BLaER1 treated with 17β-estradiol and CSF1 and Interleukin-3, amounts not matched to agents 10 nM and 100 nM (cell line): ENCODE measurements at regions not wholly inside any gene's neighbourhood (a gene's known extent, or its start where the extent isn't known, plus 50 kb on each side); places are given as distances from the start of the nearest gene placed in this dataset.

Experiments used
- H3K27ac ChIP-seq, 11 experiments: shearing (Covaris generic); formaldehyde crosslinking; 2 replicates each; pipeline ENCODE4 v1.8.1; 2022
- H3K27me3 ChIP-seq, 11 experiments: shearing (Covaris generic); formaldehyde crosslinking; 2 replicates each; pipeline ENCODE4 v1.8.1; 2022
- H3K36me3 ChIP-seq, 11 experiments: shearing (Covaris generic); formaldehyde crosslinking; 2 replicates each; pipeline ENCODE4 v1.8.1; 2022
- H3K4me1 ChIP-seq, 10 experiments: shearing (Covaris generic); formaldehyde crosslinking; 2 replicates each; pipeline ENCODE4 v1.8.1; 2022
- H3K4me2 ChIP-seq, 11 experiments: shearing (Covaris generic); formaldehyde crosslinking; 2 replicates each; pipeline ENCODE4 v1.8.1; 2022
- H3K4me3 ChIP-seq, 10 experiments: shearing (Covaris generic); formaldehyde crosslinking; 2 replicates each; pipeline ENCODE4 v1.8.1; 2022
- H3K9ac ChIP-seq, 11 experiments: shearing (Covaris generic); formaldehyde crosslinking; 2 replicates each; pipeline ENCODE4 v1.8.1; 2022
- H3K9me3 ChIP-seq, 11 experiments: shearing (Covaris generic); formaldehyde crosslinking; replicated peaks in 1 of 11; 2 replicates each; pipeline ENCODE4 v1.8.1; 2022
- H4K20me1 ChIP-seq, 11 experiments: shearing (Covaris generic); formaldehyde crosslinking; 2 replicates each; pipeline ENCODE4 v1.8.1; 2022
- Cebpa-rat ChIP-seq, 11 experiments: shearing (Covaris generic); IDR thresholded peaks; 2 replicates each; pipeline ENCODE4 v1.8.1; 2022

DNA sequence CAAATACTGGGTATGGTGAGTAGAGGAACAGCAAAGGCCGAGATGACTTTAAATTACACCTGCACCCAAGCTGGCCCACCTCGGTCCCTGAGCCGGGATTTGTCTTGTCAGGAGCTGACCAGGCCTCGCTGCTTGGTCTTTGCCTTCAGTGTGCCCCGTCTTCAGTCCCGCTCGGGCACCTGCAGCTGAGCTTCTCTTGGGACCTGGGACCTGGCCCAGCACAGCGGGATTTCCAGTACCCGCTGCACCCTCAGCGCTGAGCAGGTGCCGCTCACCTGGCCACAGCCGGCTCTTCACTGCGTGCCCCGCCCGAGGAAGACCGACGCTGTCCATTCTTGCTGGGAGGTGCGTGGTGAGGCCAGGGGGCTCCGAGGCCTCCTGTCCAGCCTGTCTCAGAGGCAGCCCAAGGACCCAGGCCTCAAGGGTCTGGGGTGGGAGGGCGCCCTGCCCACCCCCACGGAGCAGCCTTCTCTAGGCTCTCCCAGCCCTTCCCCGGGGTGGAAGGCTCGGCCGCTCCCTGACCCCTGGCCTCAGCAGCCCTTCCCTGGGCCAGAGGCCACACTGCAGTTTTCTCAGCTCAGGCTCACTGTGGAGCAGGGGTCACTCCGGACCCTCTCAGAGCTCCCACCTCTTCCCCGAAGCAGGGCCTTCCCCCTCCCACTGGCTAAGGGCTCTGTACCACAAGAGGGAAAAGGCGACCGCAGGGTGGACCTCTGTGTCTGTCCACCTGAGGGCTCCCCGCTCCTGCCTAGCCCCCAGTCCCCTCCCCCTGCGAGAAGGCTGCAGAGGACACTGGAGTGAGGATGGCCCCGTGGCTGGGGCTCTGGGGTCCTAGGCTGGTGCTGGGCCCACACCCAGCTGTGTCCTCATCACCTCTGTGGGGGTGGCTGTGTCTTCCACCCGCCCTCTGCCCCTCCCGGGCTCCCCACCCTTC is 119.3 kb downstream of the RNASET2 start:
- peaks cover 0 to 12% (median 0%) of the 10 kb centered on the region in 11 experiments; a peak in 2 of 22 replicates for H3K36me3 ChIP-seq
- no peaks in the 10 kb centered on the region for H3K27me3 ChIP-seq
- TF ChIP-seq Cebpa-rat (IDR thresholded peaks at IDR 0.05) = no peak
- peak overlapping the region in 2 of 11 experiments; percentile 1 to 7; a peak in 1 of 22 replicates for H3K27ac ChIP-seq
- H3K4me1 ChIP-seq = peaks cover 0 to 32% (median 23%) of the 10 kb centered on the region in 10 experiments; a peak in 18 of 20 replicates
- no peak overlapping the region for H3K4me2 ChIP-seq
- H3K4me3 ChIP-seq = no peak overlapping the region
- no peaks in the 10 kb centered on the region for H4K20me1 ChIP-seq
- peaks cover 0 to 32% (median 7%) of the 10 kb centered on the region in 11 experiments; a peak in 9 of 22 replicates for H3K9me3 ChIP-seq
- H3K9ac ChIP-seq = no peak overlapping the region

DNA sequence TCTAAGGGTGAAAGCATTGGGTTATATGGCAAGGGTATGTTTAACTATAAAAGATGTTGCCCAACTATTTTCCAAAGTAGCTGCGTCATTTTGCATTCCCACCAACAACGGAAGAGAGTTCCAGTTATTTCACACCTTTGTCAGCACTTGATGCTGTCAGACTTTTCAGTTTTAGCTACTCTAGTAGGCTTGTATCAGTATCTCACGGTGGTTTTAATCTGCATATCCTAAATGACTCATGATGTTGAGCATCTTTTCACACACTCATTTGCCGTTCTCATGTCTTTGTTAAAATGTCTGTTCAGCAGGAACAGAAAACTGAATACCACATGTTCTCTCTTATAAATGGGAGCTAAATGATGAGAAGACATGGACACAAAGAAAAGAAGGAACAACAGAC is 122.3 kb downstream of the RNASET2 start:
- peaks cover 5 to 30% (median 27%) of the 10 kb centered on the region in 10 experiments for H3K4me1 ChIP-seq
- H3K4me3 ChIP-seq = no peak overlapping the region
- no peak overlapping the region for H3K9ac ChIP-seq
- H3K27me3 ChIP-seq = no peaks in the 10 kb centered on the region
- TF ChIP-seq Cebpa-rat (IDR thresholded peaks at IDR 0.05) = no peak
- no peak overlapping the region for H3K4me2 ChIP-seq
- H4K20me1 ChIP-seq = no peaks in the 10 kb centered on the region
- peaks cover 0 to 12% (median 0%) of the 10 kb centered on the region in 11 experiments; a peak in 1 of 22 replicates for H3K36me3 ChIP-seq
- H3K27ac ChIP-seq = no peak overlapping the region
- H3K9me3 ChIP-seq = peaks cover 0 to 34% (median 7%) of the 10 kb centered on the region in 11 experiments; a peak in 10 of 22 replicates

DNA sequence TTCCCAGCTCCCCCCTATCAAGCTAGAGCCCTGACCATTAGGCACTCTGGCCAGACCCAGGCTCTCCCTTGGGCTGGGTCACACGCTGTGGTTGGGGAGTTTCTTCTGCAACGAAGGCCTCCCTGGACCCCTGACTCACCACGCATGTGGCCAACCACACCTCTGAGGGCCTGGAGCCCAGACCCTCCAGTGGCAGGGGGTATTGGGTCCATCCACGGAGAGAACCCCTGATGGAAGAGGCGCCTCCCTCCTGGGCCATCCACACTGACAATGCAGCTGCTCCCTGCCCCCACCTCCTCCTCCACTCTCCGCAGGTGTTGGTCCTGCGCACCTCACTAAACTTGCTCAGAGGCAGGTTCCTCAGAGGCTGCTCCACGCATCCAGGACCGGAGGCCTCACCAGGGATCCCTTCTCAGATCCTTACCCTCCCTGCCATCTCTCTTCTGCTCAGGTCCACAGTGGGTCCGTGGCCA is 125.4 kb downstream of the RNASET2 start:
- Histone ChIP-seq H3K9me3 (peaks cover 0 to 35% (median 7%) of the 10 kb centered on the region in 11 experiments; a peak in 10 of 22 replicates), H3K9ac (peak overlapping the region in 9 of 11 experiments; percentile 0 to 78 (median 68); a peak in 13 of 22 replicates), H3K4me1 (peaks cover 0 to 32% (median 25%) of the 10 kb centered on the region in 10 experiments; a peak in 18 of 20 replicates), H4K20me1 (no peaks in the 10 kb centered on the region), H3K27me3 (no peaks in the 10 kb centered on the region), H3K36me3 (peaks cover 0 to 7% (median 0%) of the 10 kb centered on the region in 11 experiments; a peak in 1 of 22 replicates), H3K27ac (peak overlapping the region in 10 of 11 experiments; percentile 57 to 94 (median 84); a peak in 20 of 22 replicates), H3K4me3 (peak overlapping the region in 1 of 10 experiments; percentile 22; a peak in 2 of 20 replicates), H3K4me2 (peak overlapping the region in 10 of 11 experiments; percentile 24 to 94 (median 80); a peak in 19 of 22 replicates)
- no peak for TF ChIP-seq Cebpa-rat (IDR thresholded peaks at IDR 0.05)

DNA sequence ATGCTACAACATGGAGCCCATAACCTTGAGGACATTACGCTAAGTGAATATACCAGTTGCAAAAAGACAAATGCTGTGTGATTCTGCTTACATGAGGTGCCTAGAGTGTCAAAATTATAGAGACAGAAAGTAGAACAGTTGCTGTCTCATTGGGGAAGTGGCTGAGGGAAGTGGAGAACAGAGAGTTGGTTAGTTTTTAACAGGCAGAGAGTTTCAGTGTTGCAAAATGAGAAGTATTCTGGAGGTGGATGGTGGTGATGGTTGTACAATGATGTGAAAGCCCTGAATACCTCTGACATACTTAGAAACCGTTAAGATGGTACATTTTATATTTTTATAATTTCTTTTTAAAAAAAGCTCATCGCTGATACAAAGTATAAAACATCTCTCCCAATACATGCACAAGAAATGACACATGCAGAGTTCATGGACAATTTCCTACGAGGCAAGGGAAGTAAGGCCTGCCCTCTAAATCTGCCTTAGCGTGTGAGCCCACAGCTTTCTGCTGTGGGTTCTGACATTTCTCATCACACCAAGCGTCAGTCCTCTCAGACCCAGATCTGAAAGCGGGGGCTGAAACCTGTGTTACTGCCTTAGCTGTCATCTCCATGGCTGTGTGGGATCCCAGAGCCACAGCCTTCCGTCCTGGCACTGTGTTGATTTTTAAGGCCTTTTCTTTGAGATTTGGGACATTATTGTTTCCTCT is 126.0 kb downstream of the RNASET2 start:
- Histone ChIP-seq H3K4me1 (peaks cover 0 to 32% (median 25%) of the 10 kb centered on the region in 10 experiments; a peak in 18 of 20 replicates), H3K27ac (peak overlapping the region in 10 of 11 experiments; percentile 57 to 94 (median 84); a peak in 20 of 22 replicates), H3K27me3 (no peaks in the 10 kb centered on the region), H3K4me3 (peak overlapping the region in 1 of 10 experiments; percentile 22; a peak in 2 of 20 replicates), H3K9ac (peak overlapping the region in 9 of 11 experiments; percentile 0 to 78 (median 68); a peak in 13 of 22 replicates), H3K9me3 (peaks cover 0 to 30% (median 4%) of the 10 kb centered on the region in 11 experiments; a peak in 10 of 22 replicates), H3K36me3 (peaks cover 0 to 6% (median 0%) of the 10 kb centered on the region in 11 experiments; a peak in 1 of 22 replicates), H3K4me2 (peak overlapping the region in 10 of 11 experiments; percentile 24 to 94 (median 80); a peak in 19 of 22 replicates), H4K20me1 (no peaks in the 10 kb centered on the region)
- TF ChIP-seq Cebpa-rat (IDR thresholded peaks at IDR 0.05) = peak in 6 of 11 experiments; percentile 30 to 80 (median 54); a peak in 9 of 22 replicates

DNA sequence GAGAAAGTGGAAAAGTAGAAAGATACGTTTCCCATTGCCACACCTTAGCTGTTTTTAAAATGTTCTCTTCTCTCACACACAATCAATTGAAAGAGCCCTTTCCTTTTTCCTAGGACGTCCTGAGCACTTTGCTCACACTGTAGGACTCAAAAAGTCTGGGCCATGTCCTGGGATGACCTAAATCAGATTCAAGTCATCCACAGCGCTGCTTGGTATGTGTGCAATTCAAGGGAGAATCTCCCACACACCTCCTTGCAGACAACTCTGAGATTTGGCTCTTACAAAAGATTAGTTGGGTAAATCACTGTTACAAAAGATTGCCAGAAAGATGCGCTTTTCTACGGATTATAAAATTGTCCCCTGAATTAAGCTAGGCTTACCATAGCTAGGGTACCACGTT is 130.1 kb downstream of the RNASET2 start:
- Histone ChIP-seq H3K4me2 (no peak overlapping the region), H3K4me3 (no peak overlapping the region), H4K20me1 (no peaks in the 10 kb centered on the region), H3K4me1 (peaks cover 0 to 29% (median 22%) of the 10 kb centered on the region in 10 experiments; a peak in 18 of 20 replicates), H3K9ac (no peak overlapping the region), H3K9me3 (peaks cover 0 to 16% (median 0%) of the 10 kb centered on the region in 11 experiments; a peak in 5 of 22 replicates), H3K27me3 (no peaks in the 10 kb centered on the region), H3K36me3 (no peaks in the 10 kb centered on the region), H3K27ac (no peak overlapping the region)
- no peak for TF ChIP-seq Cebpa-rat (IDR thresholded peaks at IDR 0.05)

DNA sequence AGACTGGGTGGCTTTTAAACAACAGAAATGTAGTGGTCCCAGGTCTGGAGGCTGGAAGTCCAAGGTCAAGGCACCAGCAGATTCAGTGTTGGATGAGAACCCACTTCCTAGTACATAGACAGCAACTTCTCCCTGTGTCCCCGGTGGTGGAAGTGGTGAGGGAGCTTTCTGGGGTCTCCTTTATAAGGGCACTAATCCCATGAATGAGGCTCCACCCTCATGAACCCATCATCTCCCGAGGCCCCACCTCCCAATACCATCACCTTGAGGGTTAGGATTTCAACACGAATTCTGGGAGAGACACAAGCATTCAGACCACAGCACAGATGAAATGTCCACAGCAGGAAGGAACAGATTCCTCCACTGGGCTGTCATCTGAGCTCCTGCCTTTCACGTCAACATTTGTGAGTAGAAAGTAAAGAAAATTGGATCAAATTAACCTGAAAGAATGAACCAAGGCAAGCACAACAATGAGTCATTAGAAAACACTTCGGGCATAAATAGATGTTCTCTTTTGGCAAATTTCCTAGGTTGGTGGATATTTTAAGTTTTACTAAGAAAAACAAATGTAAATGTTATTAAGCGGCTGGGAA is 130.7 kb downstream of the RNASET2 start:
- no peaks in the 10 kb centered on the region for H3K27me3 ChIP-seq
- peaks cover 0 to 15% (median 0%) of the 10 kb centered on the region in 11 experiments; a peak in 5 of 22 replicates for H3K9me3 ChIP-seq
- TF ChIP-seq Cebpa-rat (IDR thresholded peaks at IDR 0.05) = no peak
- no peaks in the 10 kb centered on the region for H4K20me1 ChIP-seq
- no peak overlapping the region for H3K4me3 ChIP-seq
- H3K27ac ChIP-seq = no peak overlapping the region
- H3K4me1 ChIP-seq = peaks cover 0 to 23% (median 16%) of the 10 kb centered on the region in 10 experiments; a peak in 18 of 20 replicates
- H3K9ac ChIP-seq = no peak overlapping the region
- H3K4me2 ChIP-seq = peak overlapping the region in 2 of 11 experiments; percentile 10 to 17; a peak in 1 of 22 replicates
- no peaks in the 10 kb centered on the region for H3K36me3 ChIP-seq

DNA sequence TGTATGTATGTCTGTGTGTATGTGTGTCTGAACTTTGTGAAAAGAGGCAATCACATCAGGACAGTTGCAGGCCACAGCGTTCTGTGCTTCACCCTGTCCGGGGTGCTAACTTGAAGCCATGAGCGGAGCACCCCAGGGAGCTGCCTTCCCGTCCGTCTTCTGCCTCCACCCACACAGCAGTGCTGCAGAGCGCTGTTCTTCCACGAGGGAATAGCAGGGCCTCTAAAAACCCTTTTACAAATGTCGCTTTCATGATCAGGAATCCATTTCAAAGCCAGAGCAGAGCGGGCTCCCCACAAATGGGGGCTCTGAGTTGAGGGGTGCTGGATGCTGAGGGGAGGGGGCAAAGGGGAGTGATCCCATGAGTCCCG is 131.5 kb downstream of the RNASET2 start:
- TF ChIP-seq Cebpa-rat (IDR thresholded peaks at IDR 0.05) = no peak
- H3K4me3 ChIP-seq = no peak overlapping the region
- no peak overlapping the region for H3K9ac ChIP-seq

More for the DNA sequence above, 131.5 kb downstream of the RNASET2 start:
- peaks cover 0 to 15% (median 0%) of the 10 kb centered on the region in 11 experiments; a peak in 5 of 22 replicates for H3K9me3 ChIP-seq
- H3K27me3 ChIP-seq = no peaks in the 10 kb centered on the region
- H3K27ac ChIP-seq = no peak overlapping the region
- H4K20me1 ChIP-seq = no peaks in the 10 kb centered on the region
- no peaks in the 10 kb centered on the region for H3K36me3 ChIP-seq
- H3K4me1 ChIP-seq = peaks cover 0 to 16% (median 10%) of the 10 kb centered on the region in 10 experiments; a peak in 15 of 20 replicates
- no peak overlapping the region for H3K4me2 ChIP-seq
